Left colon (tissue), 2 donors: ENCODE measurements at regions not wholly inside any gene's neighbourhood (a gene's known extent, or its start where the extent isn't known, plus 50 kb on each side); places are given as distances from the start of the nearest gene placed in this dataset.
"Not testable (repeated sequence)": the region's sequence is repeated elsewhere in the genome, so short reads cannot be mapped to it uniquely, and the experiment has no call there.

Experiments used
- ATAC-seq: fragments of 200-7000 bp; cut with Tn5 transposase; one replicate; pipeline ENCODE4 v1.9.1; 2020; ENCODE audit warnings: mild to moderate bottlenecking, moderate library complexity
- DNase-seq, 2 donors: peaks; one replicate each; pipeline ENCODE4 v3.0.0-alpha.2; 2020
- intact Hi-C, 2 donors: fragments of 100-400 bp; cut with DNase I in 1 of 2; cut with micrococcal nuclease in 1 of 2; formaldehyde crosslinking; loops; one replicate each; pipeline versions ENCODE4 v1.11.2 to v1.14.0; 2022; cut with DNase I, micrococcal nuclease
- donor health status: DM: no; HTN: no; CAD: no.
- donor health status: DM: yes; HTN: yes; CAD: no.

GRCh38 chr2:95654897-95655296, 63.1 kb downstream of the TRIM43 start:
- DNase-seq, intact Hi-C loops, ATAC-seq: not testable (repeated sequence)

DNA sequence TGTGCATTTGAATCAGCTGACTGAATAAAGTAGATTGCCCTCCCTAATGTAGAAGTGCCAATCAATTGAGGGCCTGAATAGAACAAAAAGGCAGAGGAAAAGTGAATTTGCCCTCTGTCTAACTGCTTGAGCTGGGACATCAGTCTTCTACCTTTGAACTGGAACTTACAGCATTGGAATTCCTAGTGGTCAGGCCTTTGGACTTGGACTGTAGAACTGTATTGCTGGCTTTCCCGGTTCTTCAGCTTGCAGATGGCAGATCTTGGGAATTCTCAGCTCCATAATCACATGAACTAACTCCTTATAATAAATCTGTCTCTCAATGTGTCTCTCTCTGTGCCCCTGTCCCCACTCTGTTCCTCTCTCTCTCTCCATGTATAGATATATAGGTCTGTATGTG, 64.8 kb downstream of the TRIM43 start:
- DNase-seq, intact Hi-C loops, ATAC-seq: not testable (repeated sequence)

DNA sequence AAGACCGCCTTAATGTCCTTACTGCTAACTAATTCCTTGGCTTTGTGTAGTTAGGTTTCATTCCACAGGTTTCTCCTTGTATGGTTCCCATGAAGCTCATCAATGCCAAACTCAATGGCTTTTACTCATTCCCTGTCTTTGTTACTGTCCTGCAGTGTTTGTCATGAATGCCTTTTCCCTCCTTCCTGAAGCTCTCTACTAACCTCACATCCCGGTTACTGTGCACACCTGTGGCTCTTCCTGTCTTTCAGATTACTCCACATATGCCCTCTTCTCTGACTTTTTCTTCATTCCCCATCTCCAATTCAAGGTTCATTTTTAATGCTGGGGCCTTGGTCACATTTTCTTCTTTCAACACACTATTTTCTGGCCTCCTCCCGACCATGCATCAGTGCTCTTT, 66.1 kb downstream of the TRIM43 start:
- ATAC-seq, DNase-seq, intact Hi-C loops: not testable (repeated sequence)

DNA sequence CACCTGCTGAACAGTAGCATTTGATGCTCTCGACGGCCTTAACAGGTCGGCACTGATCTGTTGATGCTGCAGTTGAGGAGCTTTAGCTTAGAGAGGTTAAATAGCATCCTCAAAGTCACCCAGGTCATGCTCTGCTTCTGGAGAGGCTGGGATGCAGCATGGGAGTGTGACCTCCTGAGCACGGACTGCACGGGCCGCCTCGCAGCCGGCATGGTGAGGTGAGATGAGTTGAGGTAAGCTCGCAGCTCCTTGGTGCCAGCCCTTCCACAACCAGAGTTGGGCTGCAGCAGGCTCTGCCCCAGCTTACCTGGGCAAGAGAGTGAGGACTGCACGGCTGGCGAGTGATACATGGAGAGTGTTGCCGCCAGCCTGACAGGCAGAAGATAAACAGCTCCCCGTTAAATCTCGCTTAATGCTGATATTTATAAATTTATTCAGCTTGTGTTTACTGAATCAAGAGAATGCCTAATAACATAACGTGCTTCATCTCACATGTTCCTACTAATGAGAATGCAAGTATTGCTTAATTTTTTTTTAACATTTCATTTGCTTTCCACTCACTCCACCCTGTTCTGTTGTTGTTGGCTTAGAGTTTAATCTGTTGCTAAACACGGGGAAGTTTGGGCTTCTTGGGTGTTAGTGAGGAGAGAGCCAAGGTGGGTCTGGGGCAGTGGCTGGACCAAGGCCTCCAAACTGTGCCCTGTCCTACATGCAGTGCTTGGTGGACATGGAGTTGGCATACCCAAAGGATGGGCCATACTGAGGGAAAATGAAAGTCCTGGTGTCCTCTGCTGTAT, 69.2 kb downstream of the TRIM43 start:
- ATAC-seq, DNase-seq, intact Hi-C loops: not testable (repeated sequence)

DNA sequence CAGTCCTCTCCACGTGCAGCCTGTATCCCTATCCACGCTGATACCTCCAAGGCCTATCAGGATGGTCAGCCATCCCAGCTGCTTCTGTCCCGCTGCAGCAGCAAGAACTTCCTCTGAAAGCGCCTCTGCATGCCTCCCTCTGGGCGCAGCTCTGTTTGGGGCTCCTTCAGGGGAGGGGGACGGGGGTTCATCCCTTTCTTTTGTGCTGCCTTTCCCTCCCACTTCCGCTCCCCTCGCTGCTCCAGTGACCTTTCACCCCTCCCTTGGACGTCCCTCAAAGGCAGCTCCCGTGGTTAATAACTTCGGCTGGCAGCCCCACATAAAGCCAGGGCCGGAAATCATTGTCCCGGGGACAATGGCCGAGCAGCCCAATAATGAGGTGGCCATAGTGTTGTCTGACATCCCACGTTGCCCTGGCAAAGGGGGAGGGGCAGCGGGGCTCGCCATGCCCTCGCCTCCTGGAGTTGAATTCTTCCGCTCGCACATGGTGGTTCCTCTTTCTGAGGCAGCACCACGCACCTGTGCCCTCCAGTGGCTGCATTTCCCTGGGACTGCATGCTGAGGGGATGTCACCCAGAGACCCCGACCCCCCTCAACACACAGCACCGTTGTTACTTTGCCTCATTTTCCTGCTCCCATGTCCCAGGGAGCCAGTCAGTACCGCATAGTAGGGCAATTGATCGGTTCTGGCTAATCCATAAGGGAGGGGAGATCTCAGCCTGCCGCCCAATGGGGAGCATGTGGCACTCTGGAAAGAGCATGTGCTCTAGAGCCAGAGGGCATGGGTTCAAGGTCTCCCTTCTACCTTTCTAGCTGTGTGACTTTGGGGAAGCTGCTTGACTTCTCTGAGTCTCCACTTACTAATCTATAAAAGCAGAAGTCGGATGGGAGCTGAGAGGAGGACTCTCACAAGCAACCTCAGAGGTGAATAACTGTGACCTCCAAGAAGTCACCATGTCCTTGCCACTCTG, 72.0 kb downstream of the TRIM43 start:
- intact Hi-C loops, DNase-seq, ATAC-seq: not testable (repeated sequence)

DNA sequence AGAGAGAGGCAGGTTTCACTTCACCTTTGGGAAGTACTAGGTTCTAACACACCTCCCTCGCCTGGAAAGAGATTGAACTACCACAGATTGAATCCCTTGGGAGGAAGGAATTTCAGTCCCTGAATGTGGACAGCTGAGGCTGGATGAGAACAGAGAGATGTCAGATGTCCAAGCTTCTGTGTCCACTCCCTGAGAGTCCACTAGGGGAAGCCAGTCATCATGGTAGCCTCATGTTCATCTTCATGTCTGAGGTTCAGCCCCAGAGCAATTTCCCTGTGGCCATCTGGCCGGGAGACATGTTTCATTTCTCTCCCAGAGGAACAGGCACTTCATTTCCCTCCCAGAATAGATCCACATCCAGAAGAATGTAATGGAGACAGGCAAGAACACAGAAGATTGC, 74.8 kb downstream of the TRIM43 start:
- ATAC-seq = not testable (repeated sequence)

DNA sequence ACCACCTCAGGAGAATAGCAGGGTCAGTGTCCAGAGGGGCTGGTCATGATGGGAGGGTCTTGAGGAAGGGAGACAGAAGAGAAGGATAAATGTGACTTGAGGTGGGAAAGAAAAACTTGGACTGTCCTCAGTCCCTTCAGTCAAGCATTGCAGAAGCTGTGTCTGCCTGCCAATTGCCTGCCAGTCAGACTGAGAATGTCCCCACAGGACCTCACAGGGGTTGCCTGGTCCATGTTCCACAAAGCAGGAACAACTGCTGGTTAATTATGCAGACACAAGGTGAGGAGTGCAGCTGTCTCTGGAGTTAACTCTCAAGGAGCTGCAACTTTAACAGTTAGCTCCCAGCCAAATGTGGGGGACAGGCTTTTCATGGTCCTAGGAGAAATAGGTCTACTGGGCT, 75.7 kb downstream of the TRIM43 start:
- ATAC-seq (no peak), DNase-seq (no peak)
- intact Hi-C loops = no loop called here

More for the DNA sequence above, 74.8 kb downstream of the TRIM43 start:
- DNase-seq, intact Hi-C loops: not testable (repeated sequence)

DNA sequence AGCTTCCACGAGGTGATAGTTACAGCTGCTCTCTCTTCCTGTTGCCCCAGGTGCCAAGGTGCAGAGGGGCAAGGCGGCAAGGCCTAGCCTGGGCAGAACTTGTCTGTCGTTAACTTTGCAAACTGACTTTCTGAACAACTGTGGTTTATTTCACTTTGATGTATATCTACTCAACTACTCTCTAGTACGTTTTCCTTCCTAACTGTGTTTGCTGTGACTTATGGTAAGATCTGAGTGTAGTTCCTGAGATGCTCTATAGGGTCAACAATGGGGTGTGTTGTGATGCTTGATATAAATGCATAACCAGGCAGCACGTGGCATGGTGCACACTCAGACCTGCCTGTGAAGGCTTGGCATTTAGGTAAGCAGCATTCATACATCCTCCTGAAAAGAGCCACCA, 77.1 kb downstream of the TRIM43 start:
- DNase-seq, intact Hi-C loops, ATAC-seq: not testable (repeated sequence)

GRCh38 chr2:95669441-95669991, 77.7 kb downstream of the TRIM43 start:
- DNase-seq (no peak), ATAC-seq (no peak)
- intact Hi-C loops = no loop called here

DNA sequence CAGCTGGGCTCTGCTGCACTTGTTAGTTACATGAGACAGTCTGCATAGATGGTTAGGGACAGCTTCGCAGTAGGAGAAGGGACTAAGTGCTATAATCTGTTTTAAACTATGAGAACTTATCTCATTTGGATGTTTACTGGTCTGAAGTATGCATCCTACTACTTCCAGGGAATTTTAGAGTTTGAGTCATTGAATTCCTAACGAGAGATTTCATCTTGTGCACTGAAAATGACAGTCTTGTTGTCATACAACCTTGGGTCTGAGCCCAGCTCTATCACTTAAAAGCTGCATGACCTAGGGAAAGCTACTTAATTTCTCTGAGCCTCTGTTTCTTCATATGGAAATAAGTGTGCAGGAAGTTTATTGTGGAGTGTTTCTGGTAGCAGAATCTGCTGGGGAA, 78.4 kb downstream of the TRIM43 start:
- no peak for DNase-seq
- intact Hi-C loops = no loop called here
- ATAC-seq = no peak

GRCh38 chr2:95670686-95671085, 78.9 kb downstream of the TRIM43 start:
- ATAC-seq (no peak), DNase-seq (no peak)
- intact Hi-C loops = no loop called here

GRCh38 chr2:95671171-95671570, 79.4 kb downstream of the TRIM43 start:
- ATAC-seq, intact Hi-C loops, DNase-seq: not testable (repeated sequence)

GRCh38 chr2:95671992-95672391, 80.2 kb downstream of the TRIM43 start:
- peak; percentile 96 for ATAC-seq
- intact Hi-C loops, DNase-seq: not testable (repeated sequence)

DNA sequence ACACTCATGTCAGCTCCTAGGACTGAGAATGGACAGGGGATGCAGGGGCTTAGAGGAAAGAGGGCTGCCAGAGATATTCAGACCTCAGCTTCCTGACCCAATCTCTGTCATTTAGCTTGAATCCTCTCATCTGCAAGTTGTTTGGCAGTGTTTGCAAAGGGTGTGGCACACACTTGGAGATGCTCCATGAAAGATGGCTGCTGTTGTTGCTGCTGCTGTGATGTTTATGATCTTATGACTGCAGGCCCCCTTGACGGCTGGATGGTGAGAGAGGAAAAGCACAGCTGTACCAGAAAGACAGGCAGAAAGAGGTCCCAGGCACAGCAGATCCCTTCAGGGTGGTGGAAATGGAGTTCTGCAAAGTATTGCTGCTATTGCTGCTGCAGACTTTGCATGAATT, 80.7 kb downstream of the TRIM43 start:
- DNase-seq, intact Hi-C loops: not testable (repeated sequence)
- ATAC-seq = peak; percentile 82

- no peak for ATAC-seq
- intact Hi-C loops = no loop called here
Measured at GRCh38 chr2:95674186-95674585, 82.4 kb downstream of the TRIM43 start.

DNA sequence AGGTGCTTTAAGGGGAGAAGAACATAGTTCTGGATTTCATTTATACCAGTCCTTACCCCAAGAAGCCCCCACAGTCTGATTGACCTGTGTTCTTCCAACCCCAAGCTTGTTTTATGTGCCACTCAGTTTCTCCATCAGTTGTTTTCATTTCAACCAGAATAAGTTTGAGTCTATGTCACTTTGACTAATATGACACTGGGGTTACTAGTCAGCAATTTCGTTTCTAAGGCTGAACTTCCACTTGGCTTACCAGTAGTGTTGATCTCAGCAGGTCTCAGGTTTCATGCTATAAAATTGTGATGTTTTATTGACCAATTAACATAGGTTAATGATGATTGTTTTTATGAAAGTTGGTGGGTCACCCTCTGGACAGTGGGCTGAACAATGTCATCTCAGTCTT, 84.8 kb downstream of the TRIM43 start:
- DNase-seq, ATAC-seq, intact Hi-C loops: not testable (repeated sequence)

More at GRCh38 chr2:95674186-95674585, 82.4 kb downstream of the TRIM43 start:
- no peak for DNase-seq

GRCh38 chr2:95677346-95677745, 85.5 kb downstream of the TRIM43 start:
- DNase-seq (no peak), ATAC-seq (no peak)
- intact Hi-C loops = no loop called here

DNA sequence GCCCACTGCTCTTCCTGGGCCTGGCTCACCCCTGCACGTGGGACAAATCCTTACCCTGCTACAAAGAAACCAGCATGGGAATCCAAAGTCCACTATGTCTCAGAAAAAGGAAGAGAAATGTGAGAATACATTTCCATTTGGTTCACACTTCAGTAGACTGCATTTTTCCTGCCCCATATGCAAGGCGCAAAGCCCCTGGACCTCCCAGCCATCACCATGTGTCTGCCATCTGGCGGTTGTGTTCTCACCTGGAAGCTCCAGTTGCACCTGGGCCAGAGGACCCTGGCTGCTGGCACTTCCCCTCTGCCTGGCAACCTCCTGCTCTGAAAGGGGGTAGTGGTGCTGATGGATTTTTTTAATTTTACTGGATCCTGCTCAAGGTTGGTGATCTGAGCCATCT, 86.0 kb downstream of the TRIM43 start:
- ATAC-seq, DNase-seq, intact Hi-C loops: not testable (repeated sequence)

GRCh38 chr2:95681158-95681557, 89.4 kb downstream of the TRIM43 start:
- intact Hi-C loops, DNase-seq, ATAC-seq: not testable (repeated sequence)
